Gastroesophageal sphincter (tissue), 4 donors: ENCODE measurements at regions not wholly inside any gene's neighbourhood (a gene's known extent, or its start where the extent isn't known, plus 50 kb on each side); places are given as distances from the start of the nearest gene placed in this dataset.
"Not testable (repeated sequence)": the region's sequence is repeated elsewhere in the genome, so short reads cannot be mapped to it uniquely, and the experiment has no call there.

ENCODE experiments used
- ATAC-seq: fragments of 150-250 bp; one replicate; pipeline ENCODE4 v1.9.1; 2016; ENCODE audit warnings: mild to moderate bottlenecking, moderate library complexity
- H3K27ac ChIP-seq, 4 donors: fragments of 200-600 bp; sonication (generic) in 3 of 4; 1 replicate in 3 of 4; 2 replicates in 1 of 4; pipeline ENCODE4 v1.5.1; 2016 to 2019
- H3K27me3 ChIP-seq: fragments of 200-600 bp; sonication (generic); one replicate; pipeline ENCODE4 v1.5.1; 2019
- H3K36me3 ChIP-seq, 2 donors: fragments of 200-600 bp; sonication (generic); one replicate each; pipeline ENCODE4 v1.5.1; 2019; ENCODE audit warnings: control low read depth in 1 of 2
- H3K4me1 ChIP-seq, 3 donors: fragments of 200-600 bp; sonication (generic); 1 replicate in 2 of 3; 2 replicates in 1 of 3; pipeline ENCODE4 v1.5.1; 2016 to 2019; ENCODE audit warnings: control low read depth in 2 of 3
- H3K4me3 ChIP-seq, 2 donors: fragments of 200-600 bp; sonication (generic); one replicate each; pipeline ENCODE4 v1.5.1; 2019; ENCODE audit warnings: mild to moderate bottlenecking in 1 of 2, moderate library complexity in 1 of 2
- H3K9me3 ChIP-seq, 3 donors: fragments of 200-600 bp; sonication (generic); one replicate each; pipeline ENCODE4 v1.5.1; 2017 to 2019; ENCODE audit warnings: control low read depth in 2 of 3
- EP300 ChIP-seq: sonication (generic); formaldehyde crosslinking; IDR thresholded peaks from one replicate; pipeline ENCODE4 v1.6.1; 2017; ENCODE audit warnings: antibody characterized with exemption, mild to moderate bottlenecking
- POLR2A ChIP-seq, 2 donors: fragments of 450-650 bp; IDR thresholded peaks; one replicate each; pipeline ENCODE4 v1.6.1; 2017; ENCODE audit warnings: antibody characterized with exemption in 2 of 2, mild to moderate bottlenecking in 2 of 2, moderate library complexity in 1 of 2
- POLR2AphosphoS5 ChIP-seq: sonication (generic); formaldehyde crosslinking; IDR thresholded peaks from one replicate; pipeline ENCODE4 v1.6.1; 2017; ENCODE audit warnings: antibody characterized with exemption
- WGBS, 2 donors: methylation state at CpG; one replicate each; pipeline ENCODE4 v1.1.5; 2018; ENCODE audit warnings: low coverage in 1 of 2; 5-methylcytosine and 5-hydroxymethylcytosine counted together
- TF ChIP-seq, protein P1 (sequence below), 4 experiments: fragments of 200-600 bp in 2 of 4; fragments of 450-650 bp in 2 of 4; sonication (generic) in 1 of 4; IDR thresholded peaks; one replicate each; pipeline ENCODE4 v1.5.1; 2017 to 2019; ENCODE audit warnings: antibody characterized with exemption in 4 of 4, mild to moderate bottlenecking in 2 of 4, moderate library complexity in 2 of 4

DNA sequence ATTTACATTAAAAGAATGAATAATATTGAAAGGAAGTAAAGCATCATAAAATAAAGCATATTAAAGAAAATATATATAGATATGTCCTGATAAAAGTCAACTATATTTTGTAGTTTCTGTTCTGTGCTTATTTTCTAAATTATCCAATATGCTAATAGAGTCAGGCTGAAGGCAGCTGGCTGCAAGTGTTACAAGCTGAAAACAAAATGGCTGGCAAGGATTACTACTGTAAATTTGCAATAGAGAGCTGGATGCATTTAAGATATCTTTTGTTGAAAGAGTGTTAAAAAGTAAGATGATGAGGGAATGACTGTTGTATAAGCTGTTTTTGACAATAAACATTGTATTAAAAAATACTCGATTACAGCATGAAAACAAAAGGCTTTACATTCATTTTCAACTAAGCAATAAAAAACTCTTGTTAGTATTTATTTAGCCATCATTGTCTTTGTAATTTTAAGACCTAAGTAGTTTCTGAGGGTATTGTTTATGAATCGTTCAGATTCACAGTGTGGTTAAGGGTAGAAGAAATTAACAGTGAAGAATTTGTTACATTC lies 76.3 kb downstream of the TANC2 start:
- no peak overlapping the region for H3K4me3 ChIP-seq
- no peak for ATAC-seq
- H3K36me3 ChIP-seq = no peaks in the 10 kb centered on the region
- TF ChIP-seq POLR2AphosphoS5 = no peak
- no peak for TF ChIP-seq POLR2A (IDR thresholded peaks at IDR 0.05)
- no peak for TF ChIP-seq EP300
- TF ChIP-seq, protein P1, sequence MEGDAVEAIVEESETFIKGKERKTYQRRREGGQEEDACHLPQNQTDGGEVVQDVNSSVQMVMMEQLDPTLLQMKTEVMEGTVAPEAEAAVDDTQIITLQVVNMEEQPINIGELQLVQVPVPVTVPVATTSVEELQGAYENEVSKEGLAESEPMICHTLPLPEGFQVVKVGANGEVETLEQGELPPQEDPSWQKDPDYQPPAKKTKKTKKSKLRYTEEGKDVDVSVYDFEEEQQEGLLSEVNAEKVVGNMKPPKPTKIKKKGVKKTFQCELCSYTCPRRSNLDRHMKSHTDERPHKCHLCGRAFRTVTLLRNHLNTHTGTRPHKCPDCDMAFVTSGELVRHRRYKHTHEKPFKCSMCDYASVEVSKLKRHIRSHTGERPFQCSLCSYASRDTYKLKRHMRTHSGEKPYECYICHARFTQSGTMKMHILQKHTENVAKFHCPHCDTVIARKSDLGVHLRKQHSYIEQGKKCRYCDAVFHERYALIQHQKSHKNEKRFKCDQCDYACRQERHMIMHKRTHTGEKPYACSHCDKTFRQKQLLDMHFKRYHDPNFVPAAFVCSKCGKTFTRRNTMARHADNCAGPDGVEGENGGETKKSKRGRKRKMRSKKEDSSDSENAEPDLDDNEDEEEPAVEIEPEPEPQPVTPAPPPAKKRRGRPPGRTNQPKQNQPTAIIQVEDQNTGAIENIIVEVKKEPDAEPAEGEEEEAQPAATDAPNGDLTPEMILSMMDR (IDR thresholded peaks at IDR 0.05) = no peak
- 53 to 75% methylated on average over 2 of the region's 2 CpGs for whole genome bisulfite sequencing, 2 donors
- H3K27ac ChIP-seq = no peak overlapping the region
- H3K27me3 ChIP-seq = no peaks in the 10 kb centered on the region
- H3K9me3 ChIP-seq = no peaks in the 10 kb centered on the region
- peaks cover 0 to 21% (median 5%) of the 10 kb centered on the region in 3 donors for H3K4me1 ChIP-seq

DNA sequence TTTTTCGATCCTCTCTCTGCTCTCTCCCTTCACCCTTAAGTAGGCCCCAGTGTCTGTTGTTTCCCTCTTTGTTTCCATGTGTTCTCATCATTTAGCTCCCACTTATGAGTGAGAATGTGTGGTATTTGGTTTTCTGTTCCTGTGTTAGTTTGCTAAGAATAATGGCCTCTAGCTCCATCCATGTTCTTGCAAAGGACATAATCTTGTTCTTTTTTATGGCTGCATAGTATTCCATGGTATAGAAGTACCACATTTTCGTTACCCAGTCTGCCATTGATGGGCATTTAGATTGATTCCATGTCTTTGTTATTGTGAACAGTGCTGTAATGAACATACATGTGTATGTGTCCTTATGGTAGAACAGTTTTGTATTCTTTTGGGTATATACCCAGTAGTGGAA lies 91.5 kb downstream of the TANC2 start:
- WGBS, 2 donors = 100% methylated on average over 2 of the region's 2 CpGs
- H3K27ac ChIP-seq, ATAC-seq, H3K4me1 ChIP-seq, H3K9me3 ChIP-seq, H3K4me3 ChIP-seq, H3K27me3 ChIP-seq, H3K36me3 ChIP-seq: not testable (repeated sequence)

- H3K27ac ChIP-seq = no peak overlapping the region
- ATAC-seq = no peak
- no peak overlapping the region for H3K4me3 ChIP-seq
- H3K27me3 ChIP-seq = no peaks in the 10 kb centered on the region
- 100% methylated on average over 1 to 2 of the region's 4 CpGs for WGBS, 2 donors
- no peaks in the 10 kb centered on the region for H3K36me3 ChIP-seq
- H3K9me3 ChIP-seq = no peaks in the 10 kb centered on the region
- TF ChIP-seq POLR2AphosphoS5 (no peak), EP300 (no peak), POLR2A (IDR thresholded peaks at IDR 0.05) (no peak)
- TF ChIP-seq, protein P1 (IDR thresholded peaks at IDR 0.05) = no peak
- H3K4me1 ChIP-seq = no peaks in the 10 kb centered on the region
These were observed 100.3 kb downstream of the TANC2 start for GRCh38 chr17:63066158-63066813.

DNA sequence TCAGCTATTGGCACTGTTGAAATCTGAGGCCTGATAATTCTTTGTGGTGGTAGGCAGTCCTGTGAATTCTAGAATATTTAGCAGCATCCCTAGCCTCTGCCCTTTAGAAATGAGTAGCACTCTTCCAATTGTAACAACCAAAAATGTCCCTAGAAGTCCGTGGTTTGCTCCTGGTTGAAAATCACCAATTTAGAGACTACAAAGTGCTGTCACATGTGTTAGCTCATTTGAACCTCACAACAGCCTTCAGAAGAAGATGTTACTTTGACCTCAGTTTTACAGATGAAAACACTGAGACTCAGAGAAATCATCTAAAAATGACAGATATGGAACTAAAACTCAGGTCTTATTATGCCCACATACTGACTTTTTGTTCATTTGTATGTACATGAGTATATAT lies 103.2 kb downstream of the TANC2 start:
- Histone ChIP-seq H3K27me3 (no peaks in the 10 kb centered on the region), H3K36me3 (no peaks in the 10 kb centered on the region), H3K27ac (no peak overlapping the region), H3K9me3 (no peaks in the 10 kb centered on the region), H3K4me3 (no peak overlapping the region), H3K4me1 (no peaks in the 10 kb centered on the region)
- no peak for ATAC-seq
- TF ChIP-seq, protein P1 (IDR thresholded peaks at IDR 0.05) = no peak
- TF ChIP-seq POLR2AphosphoS5 (no peak), POLR2A (IDR thresholded peaks at IDR 0.05) (no peak), EP300 (no peak)
- WGBS, 2 donors = 70 to 100% methylated on average over 1 of the region's 1 CpG

DNA sequence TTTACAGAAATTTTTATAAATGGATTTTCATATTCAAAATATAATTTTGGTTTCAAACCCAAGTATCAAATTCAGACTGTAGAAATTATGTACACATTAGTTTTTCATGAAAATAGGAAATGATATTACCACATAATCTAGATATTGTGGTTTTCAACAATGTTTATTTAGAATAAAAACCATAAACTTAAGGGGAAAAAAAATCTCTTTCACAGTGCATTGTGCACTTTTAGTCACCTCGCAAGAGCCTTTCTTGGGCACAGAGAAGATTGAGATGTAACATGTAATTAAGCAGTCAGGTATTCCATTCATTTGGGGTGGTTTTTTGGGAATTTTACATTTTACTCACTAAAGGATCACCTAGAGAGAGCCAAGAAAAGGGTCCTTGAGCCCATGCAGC lies 104.0 kb downstream of the TANC2 start:
- Histone ChIP-seq H3K4me1 (no peaks in the 10 kb centered on the region), H3K27me3 (no peaks in the 10 kb centered on the region), H3K27ac (no peak overlapping the region), H3K4me3 (no peak overlapping the region), H3K9me3 (no peaks in the 10 kb centered on the region), H3K36me3 (no peaks in the 10 kb centered on the region)
- TF ChIP-seq, protein P1 (IDR thresholded peaks at IDR 0.05) = no peak
- ATAC-seq = no peak
- WGBS, 2 donors = 71 to 100% methylated on average over 1 of the region's 1 CpG
